Caco-2 (cell line): ENCODE measurements at regions not wholly inside any gene's neighbourhood (a gene's known extent, or its start where the extent isn't known, plus 50 kb on each side); places are given as distances from the start of the nearest gene placed in this dataset.

ENCODE experiments used
- BruUV-seq: library from RNA; stranded (reverse); fragments of 400-500 nt; replicated peaks from 2 replicates; lab custom pipeline; 2021; lab: Mats Ljungman, UMichigan
- CTCF ChIA-PET: fragments of 300-600 bp; sonication (Branson Sonifier 250); formaldehyde crosslinking; loops from one replicate; lab custom pipeline; 2022; ENCODE audit warnings: antibody characterized with exemption; lab: Charles Lee
- POLR2A ChIA-PET: fragments of 300-600 bp; sonication (Branson Sonifier 250); formaldehyde crosslinking; loops from one replicate; lab custom pipeline; 2022; ENCODE audit warnings: antibody characterized with exemption; lab: Charles Lee
- DNase-seq, 2 experiments: peaks; one replicate each; pipeline versions ENCODE4 v3.0.0 to v3.0.0-alpha.2; 2020 to 2022
- H3K27me3 ChIP-seq: replicated peaks from 2 replicates; pipeline ENCODE4 v1.6.0; 2011; ENCODE audit warnings: low read length; ENCODE audit not compliant: control insufficient read depth, insufficient read depth
- H3K36me3 ChIP-seq: 2 replicates; pipeline ENCODE4 v1.5.1; 2011; ENCODE audit warnings: low read length; ENCODE audit not compliant: control insufficient read depth, insufficient read depth
- H3K4me1 ChIP-seq: fragments of 250-450 bp; sonication (Bioruptor Pico); 2 replicates; pipeline ENCODE4 v1.5.1; 2020; ENCODE audit warnings: mild to moderate bottlenecking
- H3K4me3 ChIP-seq: 2 replicates; pipeline ENCODE4 v1.5.1; 2011; ENCODE audit warnings: low read depth, mild to moderate bottlenecking, control low read depth, low read length
- H3K9me3 ChIP-seq: fragments of 250-450 bp; sonication (Bioruptor Pico); 2 replicates; pipeline ENCODE4 v1.5.1; 2020; ENCODE audit warnings: mild to moderate bottlenecking, moderate library complexity
- H3K27ac Mint-ChIP-seq: one replicate; pipeline ENCODE4 v1.8.0; 2022; ENCODE audit warnings: mixed read lengths; ENCODE audit not compliant: unreplicated experiment
- H3K27me3 Mint-ChIP-seq: one replicate; pipeline ENCODE4 v1.8.0; 2022; ENCODE audit warnings: mixed read lengths; ENCODE audit not compliant: insufficient read depth, unreplicated experiment
- H3K36me3 Mint-ChIP-seq: one replicate; pipeline ENCODE4 v1.8.0; 2022; ENCODE audit warnings: mild to moderate bottlenecking, mixed read lengths; ENCODE audit not compliant: insufficient read depth, unreplicated experiment
- H3K4me1 Mint-ChIP-seq: one replicate; pipeline ENCODE4 v1.8.0; 2022; ENCODE audit warnings: low read depth, mixed read lengths; ENCODE audit not compliant: unreplicated experiment
- H3K4me3 Mint-ChIP-seq: one replicate; pipeline ENCODE4 v1.8.0; 2022; ENCODE audit warnings: mild to moderate bottlenecking, moderate library complexity, mixed read lengths; ENCODE audit not compliant: unreplicated experiment
- H3K9me3 Mint-ChIP-seq: one replicate; pipeline ENCODE4 v1.8.0; 2022; ENCODE audit warnings: mixed read lengths; ENCODE audit not compliant: unreplicated experiment
- intact Hi-C: fragments of 100-400 bp; cut with micrococcal nuclease; formaldehyde crosslinking; loops from one replicate; pipeline ENCODE4 v1.10.0; 2022; ENCODE audit not compliant: unreplicated experiment
- TF ChIP-seq, protein P1 (sequence below), 2 experiments: fragments of 200-600 bp in 1 of 2; IDR thresholded peaks; 1 replicate in 1 of 2; 2 replicates in 1 of 2; pipeline versions ENCODE4 v1.5.1 to v1.8.0; 2011 to 2022; ENCODE audit warnings: antibody characterized with exemption in 1 of 2, control low read depth in 1 of 2, inconsistent platforms in 1 of 2, low read depth in 1 of 2, low read length in 1 of 2, mild to moderate bottlenecking in 1 of 2, moderate library complexity in 1 of 2; ENCODE audit not compliant: insufficient read depth in 1 of 2, severe bottlenecking in 1 of 2, unreplicated experiment in 1 of 2

DNA sequence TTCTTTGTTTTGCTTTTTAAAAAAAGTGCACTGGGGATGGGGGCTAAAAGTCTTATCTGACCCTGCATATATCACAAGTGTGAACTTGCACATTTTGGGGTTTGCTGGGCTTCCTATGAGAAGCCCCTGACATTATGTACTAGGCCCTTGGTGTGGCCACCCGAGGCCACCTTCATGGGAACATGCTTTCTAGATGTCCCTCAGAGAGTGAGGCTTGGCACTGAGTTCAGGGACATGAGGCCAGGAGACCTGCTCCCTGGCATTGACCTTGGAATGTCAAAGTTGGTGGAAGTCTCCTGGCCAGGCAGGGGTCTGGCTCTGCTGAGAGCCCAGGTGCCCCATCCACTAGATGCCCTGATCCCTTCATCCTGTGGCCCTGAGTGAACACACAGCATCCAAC lies 536.2 kb downstream of the TCERG1L start:
- DNase-seq = no peak
- H3K4me1 Mint-ChIP-seq = no peaks in the 10 kb centered on the region
- ChIA-PET CTCF (no interaction called here), POLR2A (no interaction called here)
- no peak overlapping the region for H3K27ac Mint-ChIP-seq
- Histone ChIP-seq H3K4me3 (no peak overlapping the region), H3K4me1 (no peaks in the 10 kb centered on the region), H3K27me3 (no peaks in the 10 kb centered on the region), H3K9me3 (no peaks in the 10 kb centered on the region), H3K36me3 (no peaks in the 10 kb centered on the region)
- peaks cover 2% of the 10 kb centered on the region for H3K27me3 Mint-ChIP-seq
- no peaks in the 10 kb centered on the region for H3K36me3 Mint-ChIP-seq
- intact Hi-C loops = no loop called here
- H3K9me3 Mint-ChIP-seq = no peaks in the 10 kb centered on the region
- H3K4me3 Mint-ChIP-seq = no peak overlapping the region
- BruUV-seq = no TSS peak
- TF ChIP-seq, protein P1, sequence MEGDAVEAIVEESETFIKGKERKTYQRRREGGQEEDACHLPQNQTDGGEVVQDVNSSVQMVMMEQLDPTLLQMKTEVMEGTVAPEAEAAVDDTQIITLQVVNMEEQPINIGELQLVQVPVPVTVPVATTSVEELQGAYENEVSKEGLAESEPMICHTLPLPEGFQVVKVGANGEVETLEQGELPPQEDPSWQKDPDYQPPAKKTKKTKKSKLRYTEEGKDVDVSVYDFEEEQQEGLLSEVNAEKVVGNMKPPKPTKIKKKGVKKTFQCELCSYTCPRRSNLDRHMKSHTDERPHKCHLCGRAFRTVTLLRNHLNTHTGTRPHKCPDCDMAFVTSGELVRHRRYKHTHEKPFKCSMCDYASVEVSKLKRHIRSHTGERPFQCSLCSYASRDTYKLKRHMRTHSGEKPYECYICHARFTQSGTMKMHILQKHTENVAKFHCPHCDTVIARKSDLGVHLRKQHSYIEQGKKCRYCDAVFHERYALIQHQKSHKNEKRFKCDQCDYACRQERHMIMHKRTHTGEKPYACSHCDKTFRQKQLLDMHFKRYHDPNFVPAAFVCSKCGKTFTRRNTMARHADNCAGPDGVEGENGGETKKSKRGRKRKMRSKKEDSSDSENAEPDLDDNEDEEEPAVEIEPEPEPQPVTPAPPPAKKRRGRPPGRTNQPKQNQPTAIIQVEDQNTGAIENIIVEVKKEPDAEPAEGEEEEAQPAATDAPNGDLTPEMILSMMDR (IDR thresholded peaks at IDR 0.05; ENCODE audit: insufficient read depth in 1 of 2, low read depth in 1 of 2, low read length in 1 of 2, severe bottlenecking in 1 of 2, unreplicated experiment in 1 of 2) = no peak

DNA sequence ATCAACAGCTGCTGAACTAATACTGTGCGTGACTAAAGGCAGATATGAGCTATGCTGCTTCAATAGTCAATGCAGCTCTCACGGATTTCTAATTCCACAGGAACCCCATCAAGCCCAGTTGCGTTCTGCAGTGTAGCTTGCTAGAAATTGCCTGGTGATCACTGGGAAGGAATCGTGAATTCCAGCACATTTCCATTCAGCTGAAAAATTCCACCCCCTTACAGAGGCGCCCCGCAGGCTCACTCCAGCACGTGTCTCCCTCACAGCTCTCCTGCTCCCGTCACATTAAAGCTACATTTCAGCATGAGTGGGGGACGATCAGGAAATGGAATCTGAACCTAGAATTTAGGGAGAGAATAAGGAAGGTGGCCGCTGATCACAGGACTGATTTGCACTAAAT lies 534.8 kb downstream of the TCERG1L start:
- Mint-ChIP-seq H3K36me3 (no peaks in the 10 kb centered on the region), H3K27ac (no peak overlapping the region), H3K4me3 (no peak overlapping the region), H3K4me1 (no peaks in the 10 kb centered on the region), H3K27me3 (peaks cover 6% of the 10 kb centered on the region), H3K9me3 (no peaks in the 10 kb centered on the region)
- H3K4me1 ChIP-seq = no peaks in the 10 kb centered on the region
- H3K27me3 ChIP-seq = no peaks in the 10 kb centered on the region
- DNase-seq = no peak
- POLR2A ChIA-PET = no interaction called here
- intact Hi-C loops = no loop called here
- no peaks in the 10 kb centered on the region for H3K36me3 ChIP-seq
- CTCF ChIA-PET = no interaction called here
- no peaks in the 10 kb centered on the region for H3K9me3 ChIP-seq
- no peak overlapping the region for H3K4me3 ChIP-seq
- no TSS peak for BruUV-seq
- TF ChIP-seq, protein P1 (IDR thresholded peaks at IDR 0.05; ENCODE audit: insufficient read depth in 1 of 2, low read depth in 1 of 2, low read length in 1 of 2, severe bottlenecking in 1 of 2, unreplicated experiment in 1 of 2) = no peak

DNA sequence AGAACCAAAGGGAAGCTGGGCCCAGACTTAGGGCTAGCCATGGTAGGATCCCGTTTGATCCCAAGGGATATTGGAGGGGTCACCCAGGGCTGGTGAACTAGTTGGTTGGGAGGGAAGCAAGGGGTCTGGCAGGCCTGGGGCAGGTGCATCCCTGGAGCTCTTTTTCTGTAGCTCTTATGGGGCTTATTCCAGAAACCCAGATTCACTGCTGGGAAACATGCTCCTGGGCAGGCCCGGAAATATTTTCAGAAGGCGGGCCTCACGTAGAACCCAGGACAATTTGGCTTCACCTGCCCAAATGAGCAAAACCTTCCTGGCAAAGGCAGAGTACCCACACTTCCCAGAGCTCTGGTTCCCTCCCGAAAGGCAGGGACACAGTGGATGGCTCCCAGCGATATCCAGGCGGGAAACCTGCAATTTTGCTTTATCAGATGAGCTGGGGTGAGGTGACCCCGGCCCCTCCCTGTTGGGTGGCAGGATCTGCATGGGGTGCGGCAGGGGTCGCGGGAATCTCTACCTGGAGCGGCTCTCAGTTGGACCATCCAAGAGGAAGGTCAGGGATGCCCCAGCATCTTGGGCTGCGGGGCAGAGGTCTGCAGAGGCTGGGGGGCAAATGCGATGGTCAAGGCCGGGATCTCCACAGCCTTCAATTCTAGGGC lies 533.9 kb downstream of the TCERG1L start:
- Mint-ChIP-seq H3K27me3 (peaks cover 6% of the 10 kb centered on the region), H3K36me3 (no peaks in the 10 kb centered on the region), H3K9me3 (no peaks in the 10 kb centered on the region), H3K4me1 (no peaks in the 10 kb centered on the region), H3K27ac (no peak overlapping the region), H3K4me3 (no peak overlapping the region)
- TF ChIP-seq, protein P1 (IDR thresholded peaks at IDR 0.05; ENCODE audit: insufficient read depth in 1 of 2, low read depth in 1 of 2, low read length in 1 of 2, severe bottlenecking in 1 of 2, unreplicated experiment in 1 of 2) = no peak
- Histone ChIP-seq H3K36me3 (no peaks in the 10 kb centered on the region), H3K27me3 (no peaks in the 10 kb centered on the region), H3K9me3 (no peaks in the 10 kb centered on the region), H3K4me1 (no peaks in the 10 kb centered on the region), H3K4me3 (no peak overlapping the region)
- no TSS peak for BruUV-seq
- peak in 1 of 2 experiments; percentile 11 for DNase-seq
- POLR2A ChIA-PET = no interaction called here
- CTCF ChIA-PET = no interaction called here
- intact Hi-C loops = no loop called here
